WTC11 (cell line): ENCODE measurements at regions not wholly inside any gene's neighbourhood (a gene's known extent, or its start where the extent isn't known, plus 50 kb on each side); places are given as distances from the start of the nearest gene placed in this dataset.
"Not testable (repeated sequence)": the region's sequence is repeated elsewhere in the genome, so short reads cannot be mapped to it uniquely, and the experiment has no call there.

Source experiments
- ATAC-seq: fragments of 200-7000 bp; cut with Tn5 transposase; 2 replicates; pipeline ENCODE4 v1.10.0; 2021; ENCODE audit warnings: mild to moderate bottlenecking, moderate library complexity
- CTCF ChIA-PET: fragments of 300-600 bp; sonication (Branson Sonifier 250); formaldehyde crosslinking; loops from one replicate; lab custom pipeline; 2021; ENCODE audit warnings: antibody characterized with exemption; lab: Charles Lee
- POLR2A ChIA-PET: fragments of 350-600 bp; sonication (Branson Sonifier 250); formaldehyde crosslinking; loops from one replicate; lab custom pipeline; 2021; ENCODE audit warnings: antibody characterized with exemption; lab: Charles Lee
- DNase-seq: peaks from one replicate; pipeline ENCODE4 v3.0.0; 2021; ENCODE audit warnings: low spot score
- H3K27ac Mint-ChIP-seq: 2 replicates; pipeline ENCODE4 v1.8.0; 2021; ENCODE audit warnings: mixed read lengths
- H3K27me3 Mint-ChIP-seq: 2 replicates; pipeline ENCODE4 v1.8.0; 2021; ENCODE audit warnings: low read depth, mild to moderate bottlenecking, moderate library complexity, mixed read lengths
- H3K36me3 Mint-ChIP-seq: 2 replicates; pipeline ENCODE4 v1.8.0; 2021; ENCODE audit warnings: mixed read lengths
- H3K4me1 Mint-ChIP-seq: 2 replicates; pipeline ENCODE4 v1.8.0; 2022; ENCODE audit warnings: mixed read lengths
- H3K4me3 Mint-ChIP-seq: 2 replicates; pipeline ENCODE4 v1.8.0; 2021; ENCODE audit warnings: mild to moderate bottlenecking, moderate library complexity, mixed read lengths
- H3K9me3 Mint-ChIP-seq: 2 replicates; pipeline ENCODE4 v1.8.0; 2021; ENCODE audit warnings: mixed read lengths
- CREM ChIP-seq: sonication (generic); formaldehyde crosslinking; IDR thresholded peaks from 2 replicates; pipeline ENCODE4 v1.8.1; 2022; ENCODE audit warnings: mild to moderate bottlenecking, missing genetic modification reagents, moderate library complexity
- ESRRA ChIP-seq: sonication (generic); formaldehyde crosslinking; IDR thresholded peaks from 2 replicates; pipeline ENCODE4 v1.8.1; 2022; ENCODE audit warnings: mild to moderate bottlenecking, missing genetic modification reagents, borderline replicate concordance
- FOXP1 ChIP-seq: sonication (generic); formaldehyde crosslinking; IDR thresholded peaks from 2 replicates; pipeline ENCODE4 v1.8.0; 2022; ENCODE audit warnings: missing genetic modification reagents, mild to moderate bottlenecking, moderate library complexity, borderline replicate concordance
- HMGA2 ChIP-seq: fragments of 250-450 bp; sonication (Bioruptor Pico); IDR thresholded peaks from 2 replicates; pipeline ENCODE4 v1.4.0; 2021; ENCODE audit warnings: mild to moderate bottlenecking, moderate library complexity
- IRF2 ChIP-seq: sonication (generic); formaldehyde crosslinking; IDR thresholded peaks from 2 replicates; pipeline ENCODE4 v1.8.0; 2022; ENCODE audit warnings: low read depth, missing genetic modification reagents, borderline replicate concordance
- NFYB ChIP-seq: sonication (generic); formaldehyde crosslinking; conservative IDR thresholded peaks from 2 replicates; pipeline ENCODE4 v1.8.0; 2022; ENCODE audit warnings: low read depth, missing genetic modification reagents
- STAT6 ChIP-seq: sonication (generic); formaldehyde crosslinking; conservative IDR thresholded peaks from 2 replicates; pipeline ENCODE4 v1.8.1; 2023; ENCODE audit warnings: mild to moderate bottlenecking, low read depth, missing genetic modification reagents, moderate library complexity
- ZNF416 ChIP-seq: fragments of 250-450 bp; sonication (Bioruptor Pico); IDR thresholded peaks from 2 replicates; pipeline ENCODE4 v1.9.0; 2021; ENCODE audit warnings: mild to moderate bottlenecking, inconsistent platforms
- TF ChIP-seq, protein P1 (sequence below): fragments of 250-450 bp; sonication (Bioruptor Pico); IDR thresholded peaks from 2 replicates; pipeline ENCODE4 v1.9.0; 2021; ENCODE audit warnings: mild to moderate bottlenecking, borderline replicate concordance
- TF ChIP-seq, protein P2 (sequence below): sonication (generic); formaldehyde crosslinking; IDR thresholded peaks from 2 replicates; pipeline ENCODE4 v1.8.1; 2022; ENCODE audit warnings: mild to moderate bottlenecking, missing genetic modification reagents, moderate library complexity, borderline replicate concordance
- TF ChIP-seq, protein P3 (sequence below): fragments of 200-600 bp; IDR thresholded peaks from 2 replicates; pipeline ENCODE4 v1.8.0; 2022; ENCODE audit warnings: antibody characterized with exemption
- TF ChIP-seq, protein P4 (sequence below): sonication (generic); formaldehyde crosslinking; IDR thresholded peaks from 2 replicates; pipeline ENCODE4 v1.8.1; 2022; ENCODE audit warnings: low read depth, mild to moderate bottlenecking, moderate library complexity, missing genetic modification reagents, borderline replicate concordance

- Mint-ChIP-seq H3K27me3 (peaks cover under 1% of the 10 kb centered on the region; the same call in 1 of the 2 replicates), H3K27ac (no peak overlapping the region), H3K4me3 (no peak overlapping the region), H3K36me3 (peaks cover 4% of the 10 kb centered on the region), H3K9me3 (peaks cover 4% of the 10 kb centered on the region), H3K4me1 (peaks cover 7% of the 10 kb centered on the region)
- ChIA-PET POLR2A (no interaction called here), CTCF (no interaction called here)
- ATAC-seq (no peak), DNase-seq (no peak)
- TF ChIP-seq, protein P1, sequence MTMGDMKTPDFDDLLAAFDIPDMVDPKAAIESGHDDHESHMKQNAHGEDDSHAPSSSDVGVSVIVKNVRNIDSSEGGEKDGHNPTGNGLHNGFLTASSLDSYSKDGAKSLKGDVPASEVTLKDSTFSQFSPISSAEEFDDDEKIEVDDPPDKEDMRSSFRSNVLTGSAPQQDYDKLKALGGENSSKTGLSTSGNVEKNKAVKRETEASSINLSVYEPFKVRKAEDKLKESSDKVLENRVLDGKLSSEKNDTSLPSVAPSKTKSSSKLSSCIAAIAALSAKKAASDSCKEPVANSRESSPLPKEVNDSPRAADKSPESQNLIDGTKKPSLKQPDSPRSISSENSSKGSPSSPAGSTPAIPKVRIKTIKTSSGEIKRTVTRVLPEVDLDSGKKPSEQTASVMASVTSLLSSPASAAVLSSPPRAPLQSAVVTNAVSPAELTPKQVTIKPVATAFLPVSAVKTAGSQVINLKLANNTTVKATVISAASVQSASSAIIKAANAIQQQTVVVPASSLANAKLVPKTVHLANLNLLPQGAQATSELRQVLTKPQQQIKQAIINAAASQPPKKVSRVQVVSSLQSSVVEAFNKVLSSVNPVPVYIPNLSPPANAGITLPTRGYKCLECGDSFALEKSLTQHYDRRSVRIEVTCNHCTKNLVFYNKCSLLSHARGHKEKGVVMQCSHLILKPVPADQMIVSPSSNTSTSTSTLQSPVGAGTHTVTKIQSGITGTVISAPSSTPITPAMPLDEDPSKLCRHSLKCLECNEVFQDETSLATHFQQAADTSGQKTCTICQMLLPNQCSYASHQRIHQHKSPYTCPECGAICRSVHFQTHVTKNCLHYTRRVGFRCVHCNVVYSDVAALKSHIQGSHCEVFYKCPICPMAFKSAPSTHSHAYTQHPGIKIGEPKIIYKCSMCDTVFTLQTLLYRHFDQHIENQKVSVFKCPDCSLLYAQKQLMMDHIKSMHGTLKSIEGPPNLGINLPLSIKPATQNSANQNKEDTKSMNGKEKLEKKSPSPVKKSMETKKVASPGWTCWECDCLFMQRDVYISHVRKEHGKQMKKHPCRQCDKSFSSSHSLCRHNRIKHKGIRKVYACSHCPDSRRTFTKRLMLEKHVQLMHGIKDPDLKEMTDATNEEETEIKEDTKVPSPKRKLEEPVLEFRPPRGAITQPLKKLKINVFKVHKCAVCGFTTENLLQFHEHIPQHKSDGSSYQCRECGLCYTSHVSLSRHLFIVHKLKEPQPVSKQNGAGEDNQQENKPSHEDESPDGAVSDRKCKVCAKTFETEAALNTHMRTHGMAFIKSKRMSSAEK (CRISPR knock-in tag) = no peak
- no peak for TF ChIP-seq STAT6 (CRISPR knock-in tag)
- no peak for TF ChIP-seq ZNF416
- no peak for TF ChIP-seq NFYB
- TF ChIP-seq, protein P2, sequence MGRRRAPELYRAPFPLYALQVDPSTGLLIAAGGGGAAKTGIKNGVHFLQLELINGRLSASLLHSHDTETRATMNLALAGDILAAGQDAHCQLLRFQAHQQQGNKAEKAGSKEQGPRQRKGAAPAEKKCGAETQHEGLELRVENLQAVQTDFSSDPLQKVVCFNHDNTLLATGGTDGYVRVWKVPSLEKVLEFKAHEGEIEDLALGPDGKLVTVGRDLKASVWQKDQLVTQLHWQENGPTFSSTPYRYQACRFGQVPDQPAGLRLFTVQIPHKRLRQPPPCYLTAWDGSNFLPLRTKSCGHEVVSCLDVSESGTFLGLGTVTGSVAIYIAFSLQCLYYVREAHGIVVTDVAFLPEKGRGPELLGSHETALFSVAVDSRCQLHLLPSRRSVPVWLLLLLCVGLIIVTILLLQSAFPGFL (CRISPR knock-in tag) = no peak
- TF ChIP-seq FOXP1 (CRISPR knock-in tag) = no peak
- no peak for TF ChIP-seq HMGA2
- TF ChIP-seq ESRRA (CRISPR knock-in tag) = no peak
These were observed 256.9 kb downstream of the MDFIC start for GRCh38 chr7:115178835-115179234.

DNA sequence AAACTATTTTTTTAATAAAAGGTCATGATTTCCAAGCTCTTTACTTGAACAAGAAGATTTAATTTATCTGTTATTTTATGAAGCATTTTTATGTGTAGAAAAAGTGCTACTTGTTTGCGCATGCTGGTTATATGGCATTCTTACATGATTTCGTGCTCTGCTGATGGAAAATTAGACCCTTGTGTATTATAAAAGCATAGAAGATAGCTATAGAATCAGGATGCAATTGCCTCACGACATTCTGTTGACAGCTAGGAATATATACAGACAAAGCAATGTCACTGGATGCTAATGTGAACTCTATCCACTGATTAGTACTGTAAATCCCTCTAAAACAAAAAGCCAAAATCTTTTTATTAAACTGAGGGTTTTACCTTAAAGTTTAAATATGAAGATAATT is 255.9 kb downstream of the MDFIC start:
- ChIA-PET CTCF (no interaction called here), POLR2A (no interaction called here)
- H3K9me3 Mint-ChIP-seq = peaks cover 10% of the 10 kb centered on the region
- TF ChIP-seq, protein P3, sequence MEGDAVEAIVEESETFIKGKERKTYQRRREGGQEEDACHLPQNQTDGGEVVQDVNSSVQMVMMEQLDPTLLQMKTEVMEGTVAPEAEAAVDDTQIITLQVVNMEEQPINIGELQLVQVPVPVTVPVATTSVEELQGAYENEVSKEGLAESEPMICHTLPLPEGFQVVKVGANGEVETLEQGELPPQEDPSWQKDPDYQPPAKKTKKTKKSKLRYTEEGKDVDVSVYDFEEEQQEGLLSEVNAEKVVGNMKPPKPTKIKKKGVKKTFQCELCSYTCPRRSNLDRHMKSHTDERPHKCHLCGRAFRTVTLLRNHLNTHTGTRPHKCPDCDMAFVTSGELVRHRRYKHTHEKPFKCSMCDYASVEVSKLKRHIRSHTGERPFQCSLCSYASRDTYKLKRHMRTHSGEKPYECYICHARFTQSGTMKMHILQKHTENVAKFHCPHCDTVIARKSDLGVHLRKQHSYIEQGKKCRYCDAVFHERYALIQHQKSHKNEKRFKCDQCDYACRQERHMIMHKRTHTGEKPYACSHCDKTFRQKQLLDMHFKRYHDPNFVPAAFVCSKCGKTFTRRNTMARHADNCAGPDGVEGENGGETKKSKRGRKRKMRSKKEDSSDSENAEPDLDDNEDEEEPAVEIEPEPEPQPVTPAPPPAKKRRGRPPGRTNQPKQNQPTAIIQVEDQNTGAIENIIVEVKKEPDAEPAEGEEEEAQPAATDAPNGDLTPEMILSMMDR = no peak
- H3K27me3 Mint-ChIP-seq = peaks cover 3% of the 10 kb centered on the region; the same call in 1 of the 2 replicates
- no peak overlapping the region for H3K4me3 Mint-ChIP-seq
- peaks cover 7% of the 10 kb centered on the region for H3K4me1 Mint-ChIP-seq
- no peak for ATAC-seq
- H3K27ac Mint-ChIP-seq = no peak overlapping the region
- no peak for DNase-seq
- H3K36me3 Mint-ChIP-seq = peaks cover 10% of the 10 kb centered on the region

- DNase-seq (no peak), ATAC-seq (no peak)
- CTCF ChIA-PET = no interaction called here
- H3K27me3 Mint-ChIP-seq = peaks cover 3% of the 10 kb centered on the region; the same call in 1 of the 2 replicates
- H3K4me1 Mint-ChIP-seq = peaks cover 7% of the 10 kb centered on the region
- H3K4me3 Mint-ChIP-seq = no peak overlapping the region
- H3K27ac Mint-ChIP-seq = no peak overlapping the region
- no peak for TF ChIP-seq IRF2
- TF ChIP-seq CREM (CRISPR knock-in tag) = no peak
- TF ChIP-seq, protein P4, sequence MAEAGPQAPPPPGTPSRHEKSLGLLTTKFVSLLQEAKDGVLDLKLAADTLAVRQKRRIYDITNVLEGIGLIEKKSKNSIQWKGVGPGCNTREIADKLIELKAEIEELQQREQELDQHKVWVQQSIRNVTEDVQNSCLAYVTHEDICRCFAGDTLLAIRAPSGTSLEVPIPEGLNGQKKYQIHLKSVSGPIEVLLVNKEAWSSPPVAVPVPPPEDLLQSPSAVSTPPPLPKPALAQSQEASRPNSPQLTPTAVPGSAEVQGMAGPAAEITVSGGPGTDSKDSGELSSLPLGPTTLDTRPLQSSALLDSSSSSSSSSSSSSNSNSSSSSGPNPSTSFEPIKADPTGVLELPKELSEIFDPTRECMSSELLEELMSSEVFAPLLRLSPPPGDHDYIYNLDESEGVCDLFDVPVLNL (CRISPR knock-in tag) = no peak
- H3K36me3 Mint-ChIP-seq = peaks cover 10% of the 10 kb centered on the region
- H3K9me3 Mint-ChIP-seq = peaks cover 14% of the 10 kb centered on the region
- POLR2A ChIA-PET = no interaction called here
These were observed 255.2 kb downstream of the MDFIC start for GRCh38 chr7:115177103-115177502.

- POLR2A ChIA-PET, DNase-seq, H3K27ac Mint-ChIP-seq, H3K4me1 Mint-ChIP-seq, H3K4me3 Mint-ChIP-seq, ATAC-seq, H3K27me3 Mint-ChIP-seq, CTCF ChIA-PET: not testable (repeated sequence)
- peaks cover 13% of the 10 kb centered on the region for H3K36me3 Mint-ChIP-seq
- peaks cover 17% of the 10 kb centered on the region for H3K9me3 Mint-ChIP-seq
These were observed 250.5 kb downstream of the MDFIC start for GRCh38 chr7:115172397-115172796.
